ENCODE measurements at regions not wholly inside any gene's neighbourhood (a gene's known extent, or its start where the extent isn't known, plus 50 kb on each side); places are given as distances from the start of the nearest gene placed in this dataset.

DNA sequence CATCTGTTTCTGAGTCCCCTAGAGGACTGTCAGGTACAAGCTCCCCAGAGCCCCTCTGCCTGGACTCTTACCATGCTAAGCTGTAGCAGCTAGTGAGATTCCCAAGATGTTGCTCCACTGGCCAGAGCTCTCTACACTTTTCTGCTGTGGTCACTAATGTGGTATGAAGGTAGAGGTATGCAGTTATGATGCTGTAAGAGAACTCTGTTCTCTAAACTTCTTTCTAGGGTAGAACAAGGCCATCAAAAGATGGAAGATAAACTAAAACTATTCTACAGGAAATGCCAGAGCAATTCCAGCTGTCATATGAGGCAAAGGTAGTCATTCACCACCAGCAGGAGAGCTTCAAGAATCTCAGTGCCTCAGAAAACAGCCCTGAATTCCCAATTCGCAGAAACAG, 517.4 kb upstream of the ARRDC4 start:
- H3K9me3 ChIP-seq (replicated peaks), result no peaks in the 10 kb centered on the region; the same call in 1 of the 2 replicates
- H3K27me3 ChIP-seq (replicated peaks), result no peaks in the 10 kb centered on the region
- H3K4me1 ChIP-seq (replicated peaks), result no peaks in the 10 kb centered on the region
- H3K36me3 ChIP-seq, result no peaks in the 10 kb centered on the region
- no peak overlapping the region for H3K4me3 ChIP-seq
- DNase-seq (ENCODE audit: low read depth in 1 of 2, low spot score in 2 of 2), result no peak
- no peak overlapping the region for H3K27ac ChIP-seq

DNA sequence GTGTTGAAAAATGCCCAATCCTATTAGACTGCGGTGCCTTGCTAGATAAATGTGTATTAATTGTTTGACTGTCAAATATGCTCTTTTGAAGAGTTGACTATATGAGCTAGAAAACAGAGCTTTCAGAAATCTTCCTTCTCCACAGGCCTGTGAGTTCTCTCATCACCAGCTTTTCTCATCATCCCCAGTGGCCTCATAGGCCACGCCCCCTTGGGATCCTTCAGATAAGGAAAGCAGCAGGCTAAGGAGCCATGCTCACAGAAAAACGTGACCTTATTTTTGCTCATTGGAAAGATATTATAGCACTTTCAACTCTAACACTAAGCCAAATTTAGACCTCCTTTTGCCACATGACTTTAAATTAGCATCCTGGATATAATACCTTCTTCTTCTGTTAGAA, 514.4 kb upstream of the ARRDC4 start:
- Histone ChIP-seq H3K9me3 (replicated peaks) (no peaks in the 10 kb centered on the region), H3K4me3 (no peak overlapping the region), H3K36me3 (no peaks in the 10 kb centered on the region), H3K27me3 (replicated peaks) (no peaks in the 10 kb centered on the region), H3K4me1 (replicated peaks) (no peaks in the 10 kb centered on the region), H3K27ac (no peak overlapping the region)
- no peak for DNase-seq (ENCODE audit: low read depth in 1 of 2, low spot score in 2 of 2)

DNA sequence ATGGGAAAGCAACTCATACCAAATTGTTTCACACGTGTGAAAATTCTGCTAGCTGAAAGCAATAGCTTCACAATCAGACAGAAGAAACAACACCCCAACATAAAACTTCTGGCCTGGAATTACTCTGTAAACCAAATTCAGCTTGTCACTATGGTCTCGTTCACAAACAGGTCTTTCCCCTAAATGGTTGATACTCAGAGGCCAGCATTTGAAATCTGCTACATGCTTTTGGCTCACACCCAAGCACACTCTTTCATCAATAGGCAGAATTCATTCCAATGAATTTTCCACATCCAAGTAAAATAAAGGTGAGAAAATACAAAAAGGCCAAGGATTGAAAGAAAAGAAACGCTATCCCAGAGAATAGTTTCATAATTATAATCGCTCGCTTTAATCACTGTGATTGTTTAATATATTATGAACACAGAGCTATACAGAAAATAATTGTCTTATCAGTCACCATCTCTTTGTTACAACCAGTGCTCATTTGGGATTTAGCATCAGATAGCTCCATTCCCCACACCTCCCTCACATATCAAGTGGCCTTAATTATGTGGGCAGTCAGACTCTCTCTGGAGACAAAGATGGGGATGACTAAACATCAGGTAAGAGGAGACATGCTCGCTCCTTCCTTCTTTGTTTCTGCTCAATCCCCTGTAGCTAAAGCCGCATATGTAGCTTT, 503.8 kb upstream of the ARRDC4 start:
- no peak overlapping the region for H3K27ac ChIP-seq
- no peak overlapping the region for H3K4me3 ChIP-seq
- no peaks in the 10 kb centered on the region for H3K4me1 ChIP-seq (replicated peaks)
- no peaks in the 10 kb centered on the region for H3K27me3 ChIP-seq (replicated peaks)
- H3K36me3 ChIP-seq, result no peaks in the 10 kb centered on the region
- DNase-seq (ENCODE audit: low read depth in 1 of 2, low spot score in 2 of 2), result no peak
- H3K9me3 ChIP-seq (replicated peaks), result no peaks in the 10 kb centered on the region

DNA sequence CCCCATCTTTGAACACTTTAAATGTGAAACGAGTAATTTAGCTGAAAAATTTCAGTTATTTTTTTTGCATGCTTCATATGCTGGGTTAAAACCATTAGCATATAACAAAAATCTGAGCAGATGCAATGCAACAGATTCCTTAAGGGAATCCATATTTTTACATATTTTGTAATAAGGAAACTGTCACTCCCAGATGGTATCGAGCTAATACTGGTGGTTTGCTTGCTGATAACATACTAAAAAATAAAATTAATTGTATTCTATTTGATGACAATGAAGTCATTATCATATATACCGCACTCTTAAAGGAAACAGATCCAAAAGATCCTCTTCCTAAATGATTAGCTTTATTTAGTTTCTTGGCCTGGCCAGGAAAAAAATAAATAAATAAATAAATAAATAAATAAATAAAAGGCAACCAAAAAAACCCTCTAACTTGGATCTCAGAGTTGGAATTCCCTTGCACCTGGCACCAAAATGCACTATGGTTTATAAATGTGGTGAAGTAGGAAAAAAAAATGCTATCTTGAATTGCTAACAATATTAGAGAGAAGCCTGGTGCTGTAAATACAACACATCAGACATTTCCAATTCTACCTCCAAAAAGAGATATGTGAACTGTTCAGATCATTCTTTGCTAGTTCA, 503.2 kb upstream of the ARRDC4 start:
- H3K4me1 ChIP-seq (replicated peaks), result no peaks in the 10 kb centered on the region
- no peak for DNase-seq (ENCODE audit: low read depth in 1 of 2, low spot score in 2 of 2)
- H3K9me3 ChIP-seq (replicated peaks), result no peaks in the 10 kb centered on the region
- H3K27ac ChIP-seq, result no peak overlapping the region
- no peak overlapping the region for H3K4me3 ChIP-seq
- no peaks in the 10 kb centered on the region for H3K27me3 ChIP-seq (replicated peaks)
- H3K36me3 ChIP-seq, result no peaks in the 10 kb centered on the region

DNA sequence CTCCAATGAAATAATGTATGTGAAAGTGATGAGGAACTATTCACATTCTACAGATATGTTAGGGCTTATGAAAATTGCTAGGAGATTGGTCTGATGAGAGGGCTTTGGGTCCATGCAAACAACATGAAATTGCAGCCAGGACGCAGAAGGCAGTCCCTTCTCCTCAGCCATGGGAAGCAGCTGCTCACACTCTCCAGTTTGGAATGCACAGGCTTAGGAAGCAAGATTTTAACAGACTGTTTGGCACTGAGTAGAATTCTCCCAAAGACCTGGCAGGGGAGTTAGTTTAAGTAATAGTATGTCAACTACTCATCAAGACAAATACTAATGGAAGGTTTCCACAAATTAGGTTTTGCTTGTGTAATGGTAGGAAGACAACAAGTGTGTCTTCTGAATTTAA, 500.7 kb upstream of the ARRDC4 start:
- H3K9me3 ChIP-seq (replicated peaks), result no peaks in the 10 kb centered on the region
- no peaks in the 10 kb centered on the region for H3K27me3 ChIP-seq (replicated peaks)
- H3K27ac ChIP-seq, result no peak overlapping the region
- DNase-seq (ENCODE audit: low read depth in 1 of 2, low spot score in 2 of 2), result no peak
- H3K4me1 ChIP-seq (replicated peaks), result no peaks in the 10 kb centered on the region
- H3K36me3 ChIP-seq, result no peaks in the 10 kb centered on the region
- H3K4me3 ChIP-seq, result no peak overlapping the region

DNA sequence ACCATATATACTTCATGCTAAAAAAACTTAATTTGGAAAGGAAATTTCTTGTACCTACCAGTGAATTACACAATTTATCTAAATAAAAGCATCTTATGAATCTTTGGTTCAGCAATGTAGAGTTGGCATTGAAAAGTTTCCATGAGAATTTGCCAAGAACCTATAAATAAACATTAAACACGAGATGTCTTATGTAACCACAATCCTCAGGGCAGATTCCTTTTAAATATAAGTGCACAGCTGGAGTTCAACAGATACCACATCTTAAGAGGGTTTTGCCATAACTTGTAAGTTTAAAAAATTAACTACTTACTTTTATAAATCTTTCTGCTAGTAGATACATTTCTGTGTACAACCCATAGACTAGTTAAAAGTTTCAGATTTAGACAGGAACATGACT, 499.3 kb upstream of the ARRDC4 start:
- Histone ChIP-seq H3K27me3 (replicated peaks) (no peaks in the 10 kb centered on the region), H3K4me3 (no peak overlapping the region), H3K4me1 (replicated peaks) (no peaks in the 10 kb centered on the region), H3K27ac (no peak overlapping the region), H3K36me3 (no peaks in the 10 kb centered on the region), H3K9me3 (replicated peaks) (no peaks in the 10 kb centered on the region)
- no peak for DNase-seq (ENCODE audit: low read depth in 1 of 2, low spot score in 2 of 2)

DNA sequence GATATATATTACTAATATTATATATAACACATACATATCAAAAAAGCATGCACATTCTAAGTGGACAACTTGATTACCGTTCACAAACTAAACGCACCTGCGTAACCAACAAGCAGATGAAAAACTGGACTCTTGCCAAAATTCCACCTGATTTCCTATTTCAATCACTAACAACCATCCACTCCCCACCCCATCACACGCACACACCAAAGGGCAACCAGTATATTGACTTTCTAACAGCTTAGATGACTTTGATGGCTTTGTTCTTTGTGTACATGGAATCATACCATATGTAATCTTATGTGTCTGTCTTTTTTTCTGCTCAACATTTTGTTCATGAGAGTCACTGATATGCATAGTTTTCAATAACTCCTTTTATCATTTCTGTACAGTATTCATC, 496.8 kb upstream of the ARRDC4 start:
- no peaks in the 10 kb centered on the region for H3K4me1 ChIP-seq (replicated peaks)
- H3K4me3 ChIP-seq, result no peak overlapping the region
- H3K9me3 ChIP-seq (replicated peaks), result no peaks in the 10 kb centered on the region
- H3K36me3 ChIP-seq, result no peaks in the 10 kb centered on the region
- no peak for DNase-seq (ENCODE audit: low read depth in 1 of 2, low spot score in 2 of 2)
- H3K27me3 ChIP-seq (replicated peaks), result no peaks in the 10 kb centered on the region
- H3K27ac ChIP-seq, result no peak overlapping the region

DNA sequence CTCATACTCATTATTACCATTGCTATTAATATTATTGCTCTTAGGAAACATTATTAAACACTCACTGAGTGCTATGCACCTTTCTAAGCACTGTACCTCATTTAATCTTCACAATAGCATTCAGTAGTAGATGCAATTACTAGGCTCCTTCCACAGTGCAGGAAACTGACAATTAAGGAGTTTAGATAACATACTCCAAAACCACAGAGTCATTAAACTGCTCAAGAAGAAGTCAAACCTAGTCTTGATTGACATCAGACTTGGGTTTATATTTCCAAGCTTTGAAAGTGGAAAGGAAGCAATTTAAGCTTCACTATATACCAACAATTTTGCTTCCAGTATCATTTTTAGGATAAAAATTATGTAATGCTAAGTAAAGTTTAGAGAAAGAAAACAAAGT, 490.1 kb upstream of the ARRDC4 start:
- no peaks in the 10 kb centered on the region for H3K27me3 ChIP-seq (replicated peaks)
- DNase-seq (ENCODE audit: low read depth in 1 of 2, low spot score in 2 of 2), result no peak
- H3K4me1 ChIP-seq (replicated peaks), result no peaks in the 10 kb centered on the region
- no peaks in the 10 kb centered on the region for H3K36me3 ChIP-seq
- H3K4me3 ChIP-seq, result no peak overlapping the region
- 0 out of 2 replicates have a peak, but pooled peaks cover 2% of the 10 kb centered on the region for H3K9me3 ChIP-seq (replicated peaks)
- H3K27ac ChIP-seq, result no peak overlapping the region

DNA sequence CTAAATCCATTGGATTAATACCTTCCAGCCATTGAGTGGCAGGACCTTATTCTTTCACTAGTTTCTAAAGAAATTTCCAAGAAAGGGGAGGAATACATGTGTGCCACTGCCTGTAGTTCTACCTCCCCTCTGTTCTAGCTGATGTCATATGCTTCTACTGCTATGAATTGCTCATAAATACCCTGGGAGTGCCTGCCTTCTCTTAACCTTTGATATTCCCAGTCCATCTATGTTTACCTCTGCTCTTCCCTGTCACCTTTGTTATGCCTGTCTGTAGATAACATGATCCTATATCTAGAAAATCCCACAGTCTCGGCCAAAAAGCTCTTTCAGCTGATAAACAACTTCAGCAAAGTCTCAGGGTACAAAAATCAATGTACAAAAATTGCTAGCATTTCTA, 486.9 kb upstream of the ARRDC4 start:
- Histone ChIP-seq H3K9me3 (replicated peaks) (0 out of 2 replicates have a peak, but pooled peaks cover 2% of the 10 kb centered on the region), H3K36me3 (no peaks in the 10 kb centered on the region), H3K27ac (no peak overlapping the region), H3K4me1 (replicated peaks) (no peaks in the 10 kb centered on the region), H3K4me3 (no peak overlapping the region), H3K27me3 (replicated peaks) (no peaks in the 10 kb centered on the region)
- DNase-seq (ENCODE audit: low read depth in 1 of 2, low spot score in 2 of 2), result no peak

DNA sequence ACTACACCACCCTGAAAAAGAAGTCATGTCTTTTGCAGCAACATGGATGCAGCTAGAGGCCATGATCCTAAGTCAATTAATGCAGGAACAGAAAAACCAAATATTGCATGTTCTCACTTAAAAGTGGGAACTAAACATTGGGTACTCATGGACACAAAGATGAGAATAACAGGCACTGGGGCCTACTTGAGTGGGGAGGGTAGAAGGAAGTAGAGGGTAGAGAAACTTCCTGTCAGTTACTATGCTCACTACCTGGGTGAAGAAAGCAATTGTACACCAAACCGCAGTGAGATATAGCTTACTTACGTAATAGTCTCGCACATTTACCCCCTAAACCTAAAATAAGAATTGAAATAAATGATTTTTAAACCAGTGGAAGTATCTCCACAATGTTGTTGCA, 480.5 kb upstream of the ARRDC4 start:
- H3K4me1 ChIP-seq (replicated peaks), result no peaks in the 10 kb centered on the region
- no peak for DNase-seq (ENCODE audit: low read depth in 1 of 2, low spot score in 2 of 2)
- no peaks in the 10 kb centered on the region for H3K36me3 ChIP-seq
- no peak overlapping the region for H3K27ac ChIP-seq
- H3K9me3 ChIP-seq (replicated peaks), result peaks cover 3% of the 10 kb centered on the region
- no peak overlapping the region for H3K4me3 ChIP-seq
- no peaks in the 10 kb centered on the region for H3K27me3 ChIP-seq (replicated peaks)

DNA sequence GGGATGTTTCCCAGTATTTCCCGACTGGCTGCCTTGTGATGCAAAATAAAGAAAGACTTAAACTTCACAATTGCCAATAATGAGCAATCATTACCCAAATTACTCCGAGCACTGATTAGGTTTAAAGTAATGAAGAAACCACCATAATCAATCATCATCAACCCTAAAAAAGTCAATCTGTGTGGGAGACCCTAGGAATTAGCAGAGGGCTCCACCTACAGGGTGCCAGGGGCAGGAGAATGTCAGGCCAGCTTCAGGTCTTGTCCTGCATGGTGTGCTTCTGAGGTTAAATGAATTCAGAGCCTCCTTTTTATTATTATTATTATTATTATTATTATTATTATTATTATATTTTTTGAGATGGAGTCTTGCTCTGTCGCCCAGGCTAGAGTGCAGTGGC, 478.0 kb upstream of the ARRDC4 start:
- H3K4me3 ChIP-seq, result no peak overlapping the region
- H3K36me3 ChIP-seq, result no peaks in the 10 kb centered on the region
- H3K27ac ChIP-seq, result no peak overlapping the region
- DNase-seq (ENCODE audit: low read depth in 1 of 2, low spot score in 2 of 2), result no peak
- H3K9me3 ChIP-seq (replicated peaks), result peaks cover 3% of the 10 kb centered on the region
- no peaks in the 10 kb centered on the region for H3K27me3 ChIP-seq (replicated peaks)
- H3K4me1 ChIP-seq (replicated peaks), result no peaks in the 10 kb centered on the region

DNA sequence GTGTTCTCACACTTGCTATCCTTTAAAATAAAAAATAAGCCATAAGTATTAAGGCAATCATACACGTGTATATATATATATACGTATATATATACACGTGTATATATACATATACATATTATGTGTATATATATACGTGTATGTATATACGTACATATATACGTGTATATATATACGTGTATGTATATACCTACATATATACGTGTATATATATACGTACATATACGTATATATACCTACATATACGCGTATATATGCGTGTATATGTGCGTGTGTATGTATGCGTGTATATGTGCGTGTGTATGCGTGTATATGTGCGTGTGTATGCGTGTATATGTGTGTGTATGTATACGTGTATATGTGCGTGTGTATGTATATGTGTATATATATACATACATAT, 477.3 kb upstream of the ARRDC4 start:
- Histone ChIP-seq H3K4me3 (no peak overlapping the region), H3K9me3 (replicated peaks) (peaks cover 3% of the 10 kb centered on the region), H3K27ac (no peak overlapping the region)

DNA sequence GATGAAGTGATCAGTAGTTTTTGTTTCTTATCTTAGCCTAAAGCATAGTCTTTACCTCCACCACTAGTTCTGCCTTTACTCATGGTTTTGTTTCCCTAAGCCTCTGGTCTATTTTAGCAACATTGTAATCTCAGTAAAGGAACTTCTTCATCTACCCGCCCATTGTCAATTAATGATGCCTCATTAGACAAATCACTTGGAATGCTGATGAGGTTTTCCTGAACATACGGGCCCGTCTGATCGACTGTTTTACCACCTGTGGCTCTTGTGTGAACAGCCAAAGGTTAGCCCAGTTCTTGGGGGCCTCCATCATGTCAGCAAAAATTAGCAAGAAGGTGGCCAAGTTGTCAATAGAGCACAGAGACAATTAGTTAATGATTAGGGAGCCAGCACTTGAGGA, 470.1 kb upstream of the ARRDC4 start:
- no peaks in the 10 kb centered on the region for H3K36me3 ChIP-seq
- no peak overlapping the region for H3K27ac ChIP-seq

More for the DNA sequence above, 477.3 kb upstream of the ARRDC4 start:
- H3K4me1 ChIP-seq (replicated peaks), result no peaks in the 10 kb centered on the region
- H3K36me3 ChIP-seq, result no peaks in the 10 kb centered on the region
- no peaks in the 10 kb centered on the region for H3K27me3 ChIP-seq (replicated peaks)
- no peak for DNase-seq (ENCODE audit: low read depth in 1 of 2, low spot score in 2 of 2)

DNA sequence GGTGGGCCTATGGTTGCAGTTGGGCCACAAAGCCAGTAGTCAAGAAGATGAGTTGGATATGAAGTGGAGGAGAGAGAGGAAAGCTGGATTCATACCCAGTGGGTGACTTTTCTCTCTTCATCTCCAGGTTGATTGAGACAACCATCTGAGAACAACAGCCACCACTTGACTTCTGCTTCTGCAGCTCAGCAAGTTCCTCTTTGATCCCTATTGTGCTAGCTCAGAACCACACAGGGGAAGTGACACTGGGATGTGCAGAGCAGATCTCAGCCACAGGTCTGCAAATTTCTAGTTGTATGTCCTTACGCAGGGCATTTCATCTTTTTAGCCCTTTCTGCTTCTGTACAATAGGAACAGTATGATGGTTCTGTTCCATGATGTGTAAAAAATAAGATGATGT, 459.2 kb upstream of the ARRDC4 start:
- Histone ChIP-seq H3K4me3 (no peak overlapping the region), H3K36me3 (no peaks in the 10 kb centered on the region), H3K4me1 (replicated peaks) (no peaks in the 10 kb centered on the region), H3K27me3 (replicated peaks) (no peaks in the 10 kb centered on the region), H3K27ac (no peak overlapping the region), H3K9me3 (replicated peaks) (peaks cover 5% of the 10 kb centered on the region; the same call in 1 of the 2 replicates)
- DNase-seq (ENCODE audit: low read depth in 1 of 2, low spot score in 2 of 2), result no peak

More for the DNA sequence above, 470.1 kb upstream of the ARRDC4 start:
- H3K9me3 ChIP-seq (replicated peaks), result no peaks in the 10 kb centered on the region; the same call in 1 of the 2 replicates
- H3K27me3 ChIP-seq (replicated peaks), result no peaks in the 10 kb centered on the region
- H3K4me1 ChIP-seq (replicated peaks), result no peaks in the 10 kb centered on the region
- no peak for DNase-seq (ENCODE audit: low read depth in 1 of 2, low spot score in 2 of 2)
- H3K4me3 ChIP-seq, result no peak overlapping the region
